Keratinocyte (primary cell): ENCODE measurements at regions not wholly inside any gene's neighbourhood (a gene's known extent, or its start where the extent isn't known, plus 50 kb on each side); places are given as distances from the start of the nearest gene placed in this dataset.

Experiments used
- DNase-seq: peaks from one replicate; pipeline ENCODE4 v3.0.0-alpha.2; 2011; ENCODE audit warnings: low read depth, missing footprints, low spot score
- FAIRE-seq: peaks from 2 replicates; lab custom pipeline; 2011; peaks lifted over from hg19 to GRCh38; lab: Jason Lieb, UNC
- H2AFZ ChIP-seq: 2 replicates; pipeline ENCODE4 v1.6.0; 2012; ENCODE audit warnings: low read length, control low read depth, inconsistent platforms; ENCODE audit not compliant: control insufficient read depth
- H3K27ac ChIP-seq: 2 replicates; pipeline ENCODE4 v1.5.1; 2011; ENCODE audit warnings: low read length; ENCODE audit not compliant: control insufficient read depth, insufficient read depth
- H3K27me3 ChIP-seq: 3 replicates; pipeline ENCODE4 v1.6.0; 2011; ENCODE audit warnings: low read length; ENCODE audit not compliant: control insufficient read depth, insufficient read depth; ENCODE audit errors: extremely low read depth
- H3K36me3 ChIP-seq, 2 experiments: 2 replicates in 1 of 2; 3 replicates in 1 of 2; pipeline ENCODE4 v1.5.1; 2011; ENCODE audit warnings: low read length in 2 of 2, mild to moderate bottlenecking in 1 of 2; ENCODE audit not compliant: control insufficient read depth in 2 of 2, insufficient read depth in 2 of 2; ENCODE audit errors: extremely low read depth in 1 of 2
- H3K4me1 ChIP-seq: 3 replicates; pipeline ENCODE4 v1.5.1; 2011; ENCODE audit warnings: low read length; ENCODE audit not compliant: control insufficient read depth, insufficient read depth; ENCODE audit errors: extremely low read depth
- H3K4me2 ChIP-seq: 3 replicates; pipeline ENCODE4 v1.6.0; 2011; ENCODE audit warnings: low read depth, low read length; ENCODE audit not compliant: control insufficient read depth, insufficient read depth; ENCODE audit errors: extremely low read depth
- H3K4me3 ChIP-seq, 3 experiments: fragments of 200-600 bp in 1 of 3; sonication (generic) in 1 of 3; 2 replicates in 2 of 3; 3 replicates in 1 of 3; pipeline ENCODE4 v1.5.1; 2011 to 2016; ENCODE audit warnings: low read length in 3 of 3, mild to moderate bottlenecking in 3 of 3, control low read depth in 2 of 3, inconsistent platforms in 1 of 3, low read depth in 1 of 3, mixed read lengths in 1 of 3, mixed run types in 1 of 3, moderate library complexity in 1 of 3; ENCODE audit not compliant: control insufficient read depth in 2 of 3, insufficient read depth in 2 of 3; ENCODE audit errors: extremely low read depth in 1 of 3
- H3K79me2 ChIP-seq: 2 replicates; pipeline ENCODE4 v1.6.0; 2012; ENCODE audit warnings: low read length; ENCODE audit not compliant: control insufficient read depth, insufficient read depth
- H3K9ac ChIP-seq: 3 replicates; pipeline ENCODE4 v1.6.0; 2011; ENCODE audit warnings: low read length; ENCODE audit not compliant: control insufficient read depth, insufficient read depth; ENCODE audit errors: extremely low read depth
- H3K9me1 ChIP-seq: 3 replicates; pipeline ENCODE4 v1.6.0; 2011; ENCODE audit warnings: low read length; ENCODE audit not compliant: control insufficient read depth, insufficient read depth; ENCODE audit errors: extremely low read depth
- H3K9me3 ChIP-seq: 2 replicates; pipeline ENCODE4 v1.5.1; 2012; ENCODE audit warnings: low read depth, low read length; ENCODE audit not compliant: control insufficient read depth
- H4K20me1 ChIP-seq: 3 replicates; pipeline ENCODE4 v1.6.0; 2011; ENCODE audit warnings: low read length; ENCODE audit not compliant: control insufficient read depth, insufficient read depth; ENCODE audit errors: extremely low read depth
- CTCF ChIP-seq, 3 experiments: IDR thresholded peaks in 1 of 3; conservative IDR thresholded peaks in 1 of 3; optimal IDR thresholded peaks in 1 of 3; 2 replicates in 2 of 3; 3 replicates in 1 of 3; pipeline versions ENCODE3 to v1.5.1; 2011; ENCODE audit warnings: low read length in 3 of 3, mild to moderate bottlenecking in 3 of 3, moderate library complexity in 2 of 3, control low read depth in 1 of 3, inconsistent platforms in 1 of 3; ENCODE audit not compliant: insufficient read depth in 2 of 3; ENCODE audit errors: extremely low read depth in 1 of 3
- EZH2 ChIP-seq: IDR thresholded peaks from one replicate; pipeline ENCODE4 v1.6.1; 2012; ENCODE audit warnings: inconsistent platforms, mild to moderate bottlenecking, low read length, moderate library complexity
- dilution Hi-C: fragments of 300-500 bp; cut with MboI; formaldehyde crosslinking; loops from one replicate; pipeline ENCODE4 v1.7.0; 2020; ENCODE audit warnings: low sequenced_read_pairs; ENCODE audit not compliant: extremely low pct_ligation_motif_present

- TF ChIP-seq EZH2 (no peak), CTCF (optimal IDR thresholded peaks at IDR 0.05 in 1 of 3, IDR thresholded peaks at IDR 0.05 in 1 of 3, conservative IDR thresholded peaks at IDR 0.05 in 1 of 3; ENCODE audit: extremely low read depth in 1 of 3, insufficient read depth in 2 of 3, low read length in 3 of 3) (no peak)
- FAIRE-seq: no peak
- Histone ChIP-seq H3K4me1 (no peaks in the 10 kb centered on the region), H2AFZ (no peak overlapping the region), H3K9ac (no peak overlapping the region), H3K4me2 (no peak overlapping the region), H3K36me3 (no peaks in the 10 kb centered on the region), H3K9me3 (no peaks in the 10 kb centered on the region), H3K27ac (no peak overlapping the region), H3K27me3 (peaks cover 17% of the 10 kb centered on the region), H3K9me1 (no peaks in the 10 kb centered on the region), H3K4me3 (no peak overlapping the region), H3K79me2 (no peaks in the 10 kb centered on the region), H4K20me1 (no peaks in the 10 kb centered on the region)
- DNase-seq: no peak
- dilution Hi-C loops: loop anchor here (25.0 kb wide), 1 partner anchor 293 kb away; no protein-coding TSS in a partner anchor
These were observed 92.6 kb downstream of the ERMARD start for GRCh38 chr6:169843991-169844390.

- H3K4me2 ChIP-seq: no peak overlapping the region
- H2AFZ ChIP-seq: no peak overlapping the region
- H3K4me1 ChIP-seq: no peaks in the 10 kb centered on the region
- TF ChIP-seq EZH2: no peak
- no peak for TF ChIP-seq CTCF (optimal IDR thresholded peaks at IDR 0.05 in 1 of 3, IDR thresholded peaks at IDR 0.05 in 1 of 3, conservative IDR thresholded peaks at IDR 0.05 in 1 of 3; ENCODE audit: extremely low read depth in 1 of 3, insufficient read depth in 2 of 3, low read length in 3 of 3)
- FAIRE-seq: no peak
- H3K27me3 ChIP-seq: peaks cover 17% of the 10 kb centered on the region
- no peaks in the 10 kb centered on the region for H3K9me3 ChIP-seq
- no peaks in the 10 kb centered on the region for H4K20me1 ChIP-seq
- no peaks in the 10 kb centered on the region for H3K79me2 ChIP-seq
- H3K27ac ChIP-seq: no peak overlapping the region
- H3K9me1 ChIP-seq: no peaks in the 10 kb centered on the region
- DNase-seq: no peak
- no peak overlapping the region for H3K9ac ChIP-seq
- dilution Hi-C loops: loop anchor here (25.0 kb wide), 1 partner anchor 294 kb away; no protein-coding TSS in a partner anchor
- H3K36me3 ChIP-seq: no peaks in the 10 kb centered on the region
- no peak overlapping the region for H3K4me3 ChIP-seq
These were observed 91.7 kb downstream of the ERMARD start for GRCh38 chr6:169843110-169843509.
